Endothelial cell of umbilical vein (primary cell): ENCODE measurements at regions not wholly inside any gene's neighbourhood (a gene's known extent, or its start where the extent isn't known, plus 50 kb on each side); places are given as distances from the start of the nearest gene placed in this dataset.
"Not testable (repeated sequence)": the region's sequence is repeated elsewhere in the genome, so short reads cannot be mapped to it uniquely, and the experiment has no call there.

Source experiments
- EZH2 ChIP-seq: IDR thresholded peaks from 2 replicates; pipeline ENCODE4 v1.6.1; 2012; ENCODE audit warnings: borderline replicate concordance, low read depth, mild to moderate bottlenecking, moderate library complexity, low read length, inconsistent platforms; ENCODE audit not compliant: severe bottlenecking
- FOS ChIP-seq: IDR thresholded peaks from 2 replicates; pipeline ENCODE4 v1.6.1; 2011; ENCODE audit warnings: mild to moderate bottlenecking, low read length, moderate library complexity, borderline replicate concordance; ENCODE audit not compliant: insufficient read depth
- GATA2 ChIP-seq: IDR thresholded peaks from 2 replicates; pipeline ENCODE4 v1.7.0; 2011; ENCODE audit warnings: low read depth, mild to moderate bottlenecking, moderate library complexity, mixed read lengths, low read length; ENCODE audit not compliant: insufficient read length, insufficient read depth
- JUN ChIP-seq: IDR thresholded peaks from 2 replicates; pipeline ENCODE4 v1.6.1; 2011; ENCODE audit warnings: borderline replicate concordance, low read depth; ENCODE audit not compliant: insufficient read length, insufficient read depth
- MAX ChIP-seq: IDR thresholded peaks from 2 replicates; pipeline ENCODE4 v1.6.1; 2011; ENCODE audit not compliant: insufficient read depth, insufficient read length
- MYC ChIP-seq: IDR thresholded peaks from one replicate; pipeline ENCODE4 v1.6.1; 2011; ENCODE audit warnings: mild to moderate bottlenecking, low read depth, low read length
- POLR2A ChIP-seq: IDR thresholded peaks from 2 replicates; pipeline ENCODE4 v1.6.1; 2012; ENCODE audit warnings: low read depth, mild to moderate bottlenecking, control low read depth, low read length
- POLR2AphosphoS5 ChIP-seq: IDR thresholded peaks from 2 replicates; pipeline ENCODE4 v1.6.1; 2012; ENCODE audit warnings: low read depth, mild to moderate bottlenecking, control low read depth, low read length, moderate library complexity; ENCODE audit not compliant: insufficient read depth
- TF ChIP-seq, protein P1 (sequence below), 2 donors: IDR thresholded peaks; 1 replicate in 1 of 2; 2 replicates in 1 of 2; pipeline ENCODE4 v1.5.1; 2011; ENCODE audit warnings: low read length in 2 of 2, mild to moderate bottlenecking in 2 of 2, moderate library complexity in 2 of 2, control low read depth in 1 of 2, inconsistent platforms in 1 of 2, low read depth in 1 of 2; ENCODE audit not compliant: insufficient read depth in 1 of 2; ENCODE audit errors: extremely low read depth in 1 of 2

DNA sequence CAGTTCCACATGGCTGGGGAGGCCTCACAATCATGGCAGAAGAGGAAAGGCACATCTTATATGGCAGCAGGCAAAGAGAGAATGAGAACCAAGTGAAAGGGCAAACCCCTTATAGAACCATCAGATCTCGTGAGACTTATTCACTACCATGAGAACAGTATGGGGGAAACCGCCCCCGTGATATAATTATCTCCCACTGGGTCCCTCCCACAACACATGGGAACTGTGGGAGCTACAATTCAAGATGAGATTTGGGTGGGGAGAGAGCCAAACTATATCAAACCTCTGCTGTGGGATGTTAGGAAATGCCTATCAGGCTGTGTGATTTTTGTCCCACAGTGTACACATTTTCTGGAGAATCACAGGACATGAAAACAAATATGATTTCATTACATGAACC lies 415.8 kb downstream of the TSHZ3 start:
- TF ChIP-seq, protein P1, sequence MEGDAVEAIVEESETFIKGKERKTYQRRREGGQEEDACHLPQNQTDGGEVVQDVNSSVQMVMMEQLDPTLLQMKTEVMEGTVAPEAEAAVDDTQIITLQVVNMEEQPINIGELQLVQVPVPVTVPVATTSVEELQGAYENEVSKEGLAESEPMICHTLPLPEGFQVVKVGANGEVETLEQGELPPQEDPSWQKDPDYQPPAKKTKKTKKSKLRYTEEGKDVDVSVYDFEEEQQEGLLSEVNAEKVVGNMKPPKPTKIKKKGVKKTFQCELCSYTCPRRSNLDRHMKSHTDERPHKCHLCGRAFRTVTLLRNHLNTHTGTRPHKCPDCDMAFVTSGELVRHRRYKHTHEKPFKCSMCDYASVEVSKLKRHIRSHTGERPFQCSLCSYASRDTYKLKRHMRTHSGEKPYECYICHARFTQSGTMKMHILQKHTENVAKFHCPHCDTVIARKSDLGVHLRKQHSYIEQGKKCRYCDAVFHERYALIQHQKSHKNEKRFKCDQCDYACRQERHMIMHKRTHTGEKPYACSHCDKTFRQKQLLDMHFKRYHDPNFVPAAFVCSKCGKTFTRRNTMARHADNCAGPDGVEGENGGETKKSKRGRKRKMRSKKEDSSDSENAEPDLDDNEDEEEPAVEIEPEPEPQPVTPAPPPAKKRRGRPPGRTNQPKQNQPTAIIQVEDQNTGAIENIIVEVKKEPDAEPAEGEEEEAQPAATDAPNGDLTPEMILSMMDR (IDR thresholded peaks at IDR 0.05; ENCODE audit: extremely low read depth in 1 of 2, insufficient read depth in 1 of 2, low read depth in 1 of 2, low read length in 2 of 2) = not testable (repeated sequence)
- not testable (repeated sequence) for TF ChIP-seq POLR2A, MAX, POLR2AphosphoS5, EZH2, GATA2, MYC, JUN, FOS
